NB4 (cell line): ENCODE measurements at regions not wholly inside any gene's neighbourhood (a gene's known extent, or its start where the extent isn't known, plus 50 kb on each side); places are given as distances from the start of the nearest gene placed in this dataset.

Experiments used
- CTCF ChIP-seq: IDR thresholded peaks from one replicate; pipeline ENCODE4 v1.5.1; 2012; ENCODE audit warnings: low read depth, low read length
- POLR2A ChIP-seq: IDR thresholded peaks from 2 replicates; pipeline ENCODE4 v1.6.1; 2011; ENCODE audit warnings: mild to moderate bottlenecking; ENCODE audit not compliant: insufficient read length; ENCODE audit errors: extremely low read depth

- TF ChIP-seq CTCF (no peak), POLR2A (no peak)
These were observed 131.9 kb downstream of the RAP2A start for GRCh38 chr13:97565906-97566305.
